ENCODE measurements at regions not wholly inside any gene's neighbourhood (a gene's known extent, or its start where the extent isn't known, plus 50 kb on each side); places are given as distances from the start of the nearest gene placed in this dataset.

GRCh38 chr22:47627556-47628253, 865.3 kb downstream of the TBC1D22A start:
- no peak for TF ChIP-seq CTCF (conservative IDR thresholded peaks at IDR 0.05; ENCODE audit: low read depth, low read length)
- no peak for TF ChIP-seq EZH2 (IDR thresholded peaks at IDR 0.05; ENCODE audit: low read length, unreplicated experiment)
- TF ChIP-seq EZH2phosphoT487 (IDR thresholded peaks at IDR 0.05; ENCODE audit: borderline replicate concordance, low read length) = no peak

All from PC-3 (cell line).